ENCODE measurements at regions not wholly inside any gene's neighbourhood (a gene's known extent, or its start where the extent isn't known, plus 50 kb on each side); places are given as distances from the start of the nearest gene placed in this dataset.
"Not testable (repeated sequence)": the region's sequence is repeated elsewhere in the genome, so short reads cannot be mapped to it uniquely, and the experiment has no call there.

DNA sequence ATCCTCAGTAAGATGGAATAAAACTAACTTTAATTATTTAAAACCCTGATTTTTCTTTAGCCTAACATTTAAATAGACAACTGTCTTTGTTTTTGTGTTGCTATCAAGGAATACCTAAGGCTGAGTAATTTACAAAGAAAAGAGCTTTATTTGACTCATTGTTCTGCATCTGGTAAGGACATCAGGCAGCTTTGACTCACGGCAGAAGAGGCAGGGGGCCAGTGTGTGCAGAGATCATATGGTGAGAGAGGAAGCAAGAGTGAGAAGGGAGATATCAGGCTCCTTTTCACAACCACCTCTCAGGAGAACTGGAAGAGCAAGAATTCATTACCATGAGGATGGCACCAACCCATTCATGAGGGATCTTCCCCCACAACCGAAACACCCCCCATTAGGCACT lies 64.6 kb upstream of the TFPI start:
- H3K4me3 ChIP-seq (ENCODE audit: low read depth, low read length): no peak overlapping the region
- ChIA-PET POLR2A (interaction anchor here (0.6 kb wide), 1 partner anchor 202 kb away, joined by 3 read pairs; no protein-coding TSS in a partner anchor), CTCF (no interaction called here)
- DNase-seq: no peak
- H3K4me1 Mint-ChIP-seq (ENCODE audit: low read depth, unreplicated experiment): no peaks in the 10 kb centered on the region
- H3K27me3 ChIP-seq (replicated peaks; ENCODE audit: control insufficient read depth, insufficient read depth, low read length): no peaks in the 10 kb centered on the region
- H3K27ac Mint-ChIP-seq (ENCODE audit: unreplicated experiment): no peak overlapping the region
- H3K9me3 Mint-ChIP-seq (ENCODE audit: unreplicated experiment): no peaks in the 10 kb centered on the region
- no peaks in the 10 kb centered on the region for H3K4me1 ChIP-seq
- BruUV-seq (replicated peaks): no TSS peak
- no peaks in the 10 kb centered on the region for H3K9me3 ChIP-seq
- intact Hi-C loops (cut with micrococcal nuclease; ENCODE audit: unreplicated experiment): no loop called here
- no peaks in the 10 kb centered on the region for H3K36me3 Mint-ChIP-seq (ENCODE audit: insufficient read depth, unreplicated experiment)
- H3K4me3 Mint-ChIP-seq (ENCODE audit: unreplicated experiment): no peak overlapping the region
- no peaks in the 10 kb centered on the region for H3K36me3 ChIP-seq (ENCODE audit: control insufficient read depth, insufficient read depth, low read length)
- peaks cover 3% of the 10 kb centered on the region for H3K27me3 Mint-ChIP-seq (ENCODE audit: insufficient read depth, unreplicated experiment)
- TF ChIP-seq, protein P1, sequence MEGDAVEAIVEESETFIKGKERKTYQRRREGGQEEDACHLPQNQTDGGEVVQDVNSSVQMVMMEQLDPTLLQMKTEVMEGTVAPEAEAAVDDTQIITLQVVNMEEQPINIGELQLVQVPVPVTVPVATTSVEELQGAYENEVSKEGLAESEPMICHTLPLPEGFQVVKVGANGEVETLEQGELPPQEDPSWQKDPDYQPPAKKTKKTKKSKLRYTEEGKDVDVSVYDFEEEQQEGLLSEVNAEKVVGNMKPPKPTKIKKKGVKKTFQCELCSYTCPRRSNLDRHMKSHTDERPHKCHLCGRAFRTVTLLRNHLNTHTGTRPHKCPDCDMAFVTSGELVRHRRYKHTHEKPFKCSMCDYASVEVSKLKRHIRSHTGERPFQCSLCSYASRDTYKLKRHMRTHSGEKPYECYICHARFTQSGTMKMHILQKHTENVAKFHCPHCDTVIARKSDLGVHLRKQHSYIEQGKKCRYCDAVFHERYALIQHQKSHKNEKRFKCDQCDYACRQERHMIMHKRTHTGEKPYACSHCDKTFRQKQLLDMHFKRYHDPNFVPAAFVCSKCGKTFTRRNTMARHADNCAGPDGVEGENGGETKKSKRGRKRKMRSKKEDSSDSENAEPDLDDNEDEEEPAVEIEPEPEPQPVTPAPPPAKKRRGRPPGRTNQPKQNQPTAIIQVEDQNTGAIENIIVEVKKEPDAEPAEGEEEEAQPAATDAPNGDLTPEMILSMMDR (IDR thresholded peaks at IDR 0.05; ENCODE audit: insufficient read depth in 1 of 2, low read depth in 1 of 2, low read length in 1 of 2, severe bottlenecking in 1 of 2, unreplicated experiment in 1 of 2): no peak

DNA sequence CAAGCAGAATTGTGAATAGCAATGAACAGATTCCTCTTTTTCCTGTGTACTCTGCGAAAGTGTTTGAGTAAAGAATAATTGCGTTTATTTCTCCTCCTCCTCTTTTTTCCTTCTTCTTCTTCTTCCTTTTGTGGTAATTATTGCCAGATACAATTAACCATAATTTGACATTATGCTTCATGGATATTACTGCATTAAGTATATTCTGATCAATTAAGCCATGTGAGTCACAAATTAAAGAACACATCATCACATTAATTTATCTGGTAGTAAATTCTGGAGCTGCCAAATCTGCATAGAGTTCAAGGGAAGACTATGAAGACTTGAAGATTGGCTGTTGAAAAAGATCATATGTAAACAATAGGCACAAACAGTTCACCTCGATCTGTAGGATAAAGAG lies 72.9 kb upstream of the TFPI start:
- TF ChIP-seq, protein P1 (IDR thresholded peaks at IDR 0.05; ENCODE audit: insufficient read depth in 1 of 2, low read depth in 1 of 2, low read length in 1 of 2, severe bottlenecking in 1 of 2, unreplicated experiment in 1 of 2): no peak
- H3K9me3 Mint-ChIP-seq (ENCODE audit: unreplicated experiment): no peaks in the 10 kb centered on the region
- H3K27me3 Mint-ChIP-seq (ENCODE audit: insufficient read depth, unreplicated experiment): peaks cover 3% of the 10 kb centered on the region
- intact Hi-C loops (cut with micrococcal nuclease; ENCODE audit: unreplicated experiment): no loop called here
- Histone ChIP-seq H3K4me3 (ENCODE audit: low read depth, low read length) (no peak overlapping the region), H3K27me3 (replicated peaks; ENCODE audit: control insufficient read depth, insufficient read depth, low read length) (no peaks in the 10 kb centered on the region), H3K36me3 (ENCODE audit: control insufficient read depth, insufficient read depth, low read length) (no peaks in the 10 kb centered on the region), H3K4me1 (no peaks in the 10 kb centered on the region), H3K9me3 (no peaks in the 10 kb centered on the region)
- ChIA-PET CTCF (no interaction called here), POLR2A (no interaction called here)
- DNase-seq: no peak
- H3K36me3 Mint-ChIP-seq (ENCODE audit: insufficient read depth, unreplicated experiment): no peaks in the 10 kb centered on the region
- H3K4me3 Mint-ChIP-seq (ENCODE audit: unreplicated experiment): no peak overlapping the region
- no peaks in the 10 kb centered on the region for H3K4me1 Mint-ChIP-seq (ENCODE audit: low read depth, unreplicated experiment)
- BruUV-seq (replicated peaks): no TSS peak
- H3K27ac Mint-ChIP-seq (ENCODE audit: unreplicated experiment): no peak overlapping the region

DNA sequence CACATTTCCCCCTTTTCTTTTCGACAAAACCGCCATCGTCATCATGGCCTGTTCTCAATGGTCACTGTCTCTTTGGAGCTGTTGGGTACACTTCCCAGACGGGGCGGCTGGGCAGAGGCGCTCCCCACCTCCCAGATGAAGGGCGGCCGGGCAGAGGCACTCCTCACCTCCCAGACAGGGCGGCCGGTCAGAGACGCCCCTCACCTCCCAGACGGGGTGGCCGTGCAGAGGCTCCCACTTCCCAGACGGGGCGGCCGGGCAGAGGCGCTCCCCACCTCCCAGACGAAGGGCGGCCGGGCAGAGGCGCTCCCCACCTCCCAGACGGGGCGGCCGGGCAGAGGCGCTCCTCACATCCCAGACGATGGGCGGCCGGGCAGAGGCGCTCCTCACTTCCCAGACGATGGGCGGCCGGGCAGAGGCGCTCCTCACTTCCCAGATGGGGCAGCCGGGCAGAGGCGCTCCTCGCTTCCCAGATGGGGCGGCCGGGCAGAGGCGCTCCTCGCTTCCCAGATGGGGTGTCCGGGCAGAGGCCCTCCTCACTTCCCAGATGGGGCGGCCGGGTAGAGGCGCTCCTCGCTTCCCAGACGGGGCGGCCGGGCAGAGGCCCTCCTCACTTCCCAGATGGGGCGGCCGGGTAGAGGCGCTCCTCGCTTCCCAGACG lies 82.6 kb upstream of the TFPI start:
- H3K27me3 ChIP-seq (replicated peaks; ENCODE audit: control insufficient read depth, insufficient read depth, low read length); DNase-seq; H3K4me3 ChIP-seq (ENCODE audit: low read depth, low read length); H3K36me3 Mint-ChIP-seq (ENCODE audit: insufficient read depth, unreplicated experiment); H3K9me3 ChIP-seq; H3K4me1 ChIP-seq; intact Hi-C loops (cut with micrococcal nuclease; ENCODE audit: unreplicated experiment); H3K9me3 Mint-ChIP-seq (ENCODE audit: unreplicated experiment); H3K4me1 Mint-ChIP-seq (ENCODE audit: low read depth, unreplicated experiment); H3K4me3 Mint-ChIP-seq (ENCODE audit: unreplicated experiment); CTCF ChIA-PET; H3K36me3 ChIP-seq (ENCODE audit: control insufficient read depth, insufficient read depth, low read length); H3K27me3 Mint-ChIP-seq (ENCODE audit: insufficient read depth, unreplicated experiment); BruUV-seq (replicated peaks); POLR2A ChIA-PET; H3K27ac Mint-ChIP-seq (ENCODE audit: unreplicated experiment): not testable (repeated sequence)

DNA sequence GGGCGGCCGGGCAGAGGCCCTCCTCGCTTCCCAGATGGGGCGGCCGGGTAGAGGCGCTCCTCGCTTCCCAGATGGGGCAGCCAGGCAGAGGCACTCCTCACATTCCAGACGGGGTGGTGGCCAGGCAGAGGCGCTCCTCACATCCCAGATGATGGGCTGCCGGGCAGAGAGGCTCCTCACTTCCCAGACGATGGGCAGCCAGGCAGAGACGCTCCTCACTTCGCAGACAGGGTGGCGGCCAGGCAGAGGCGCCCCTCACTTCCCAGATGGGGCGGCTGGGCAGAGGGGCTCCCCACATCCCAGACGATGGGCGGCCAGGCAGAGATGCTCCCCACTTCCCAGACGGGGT lies 83.1 kb upstream of the TFPI start:
- H3K36me3 ChIP-seq (ENCODE audit: control insufficient read depth, insufficient read depth, low read length); H3K4me1 ChIP-seq; H3K4me3 Mint-ChIP-seq (ENCODE audit: unreplicated experiment); H3K4me1 Mint-ChIP-seq (ENCODE audit: low read depth, unreplicated experiment); intact Hi-C loops (cut with micrococcal nuclease; ENCODE audit: unreplicated experiment); H3K27ac Mint-ChIP-seq (ENCODE audit: unreplicated experiment); CTCF ChIA-PET; DNase-seq; H3K27me3 ChIP-seq (replicated peaks; ENCODE audit: control insufficient read depth, insufficient read depth, low read length); BruUV-seq (replicated peaks); H3K36me3 Mint-ChIP-seq (ENCODE audit: insufficient read depth, unreplicated experiment); H3K9me3 Mint-ChIP-seq (ENCODE audit: unreplicated experiment); POLR2A ChIA-PET; H3K4me3 ChIP-seq (ENCODE audit: low read depth, low read length); H3K27me3 Mint-ChIP-seq (ENCODE audit: insufficient read depth, unreplicated experiment); H3K9me3 ChIP-seq: not testable (repeated sequence)

- H3K4me1 Mint-ChIP-seq (ENCODE audit: low read depth, unreplicated experiment); H3K4me3 ChIP-seq (ENCODE audit: low read depth, low read length); H3K27me3 ChIP-seq (replicated peaks; ENCODE audit: control insufficient read depth, insufficient read depth, low read length); H3K4me3 Mint-ChIP-seq (ENCODE audit: unreplicated experiment); H3K27ac Mint-ChIP-seq (ENCODE audit: unreplicated experiment); DNase-seq; H3K36me3 Mint-ChIP-seq (ENCODE audit: insufficient read depth, unreplicated experiment); H3K9me3 ChIP-seq; H3K9me3 Mint-ChIP-seq (ENCODE audit: unreplicated experiment); BruUV-seq (replicated peaks); intact Hi-C loops (cut with micrococcal nuclease; ENCODE audit: unreplicated experiment); H3K27me3 Mint-ChIP-seq (ENCODE audit: insufficient read depth, unreplicated experiment); H3K36me3 ChIP-seq (ENCODE audit: control insufficient read depth, insufficient read depth, low read length); POLR2A ChIA-PET; CTCF ChIA-PET; H3K4me1 ChIP-seq: not testable (repeated sequence)
Measured at GRCh38 chr2:187637771-187638170, 83.5 kb upstream of the TFPI start.
